Endothelial cell of umbilical vein (primary cell): ENCODE measurements at regions not wholly inside any gene's neighbourhood (a gene's known extent, or its start where the extent isn't known, plus 50 kb on each side); places are given as distances from the start of the nearest gene placed in this dataset.

Experiments used
- BruUV-seq: library from RNA; stranded (reverse); fragments of 400-500 nt; replicated peaks from 2 replicates; lab custom pipeline; 2021; lab: Mats Ljungman, UMichigan
- CTCF ChIA-PET: fragments of 300-600, 350-600 bp; sonication (Branson Sonifier 250); formaldehyde crosslinking; loops from one replicate; lab custom pipeline; 2021; ENCODE audit warnings: antibody characterized with exemption, inconsistent platforms; lab: Charles Lee
- POLR2A ChIA-PET: fragments of 300-600, 350-600 bp; sonication (Branson Sonifier 250); formaldehyde crosslinking; loops from one replicate; lab custom pipeline; 2021; ENCODE audit warnings: antibody characterized with exemption, inconsistent platforms; lab: Charles Lee
- DNase-seq: peaks from one replicate; pipeline ENCODE4 v3.0.0-alpha.2; 2011; ENCODE audit warnings: low read depth, low spot score
- FAIRE-seq: peaks from 2 replicates; lab custom pipeline; 2011; peaks lifted over from hg19 to GRCh38; lab: Jason Lieb, UNC
- H2AFZ ChIP-seq: 2 replicates; pipeline ENCODE4 v1.6.0; 2012; ENCODE audit warnings: low read depth, low read length, control low read depth, inconsistent platforms
- H3K27ac ChIP-seq: 2 replicates; pipeline ENCODE4 v1.5.1; 2011; ENCODE audit warnings: low read depth, mild to moderate bottlenecking, control low read depth, low read length, moderate library complexity; ENCODE audit not compliant: insufficient read depth
- H3K27me3 ChIP-seq, 2 experiments: 2 replicates each; pipeline versions ENCODE4 v1.6.0 to v1.6.1; 2011; ENCODE audit warnings: low read length in 2 of 2, mixed read lengths in 1 of 2; ENCODE audit not compliant: control insufficient read depth in 2 of 2, insufficient read depth in 2 of 2
- H3K36me3 ChIP-seq, 2 experiments: 2 replicates in 1 of 2; 3 replicates in 1 of 2; pipeline ENCODE4 v1.5.1; 2011; ENCODE audit warnings: low read length in 2 of 2, mild to moderate bottlenecking in 1 of 2, moderate library complexity in 1 of 2; ENCODE audit not compliant: control insufficient read depth in 2 of 2, insufficient read depth in 2 of 2; ENCODE audit errors: extremely low read depth in 1 of 2
- H3K4me1 ChIP-seq: 3 replicates; pipeline ENCODE4 v1.5.1; 2011; ENCODE audit warnings: mild to moderate bottlenecking, low read length; ENCODE audit not compliant: control insufficient read depth, insufficient read depth; ENCODE audit errors: extremely low read depth
- H3K4me2 ChIP-seq: 2 replicates; pipeline ENCODE4 v1.6.1; 2011; ENCODE audit warnings: low read length, control low read depth, mixed read lengths; ENCODE audit not compliant: insufficient read depth
- H3K4me3 ChIP-seq, 3 experiments: fragments of 200-600 bp in 1 of 3; sonication (generic), shearing (Covaris generic) in 1 of 3; replicated peaks in 1 of 3; 2 replicates each; pipeline ENCODE4 v1.5.1; 2011 to 2016; ENCODE audit warnings: control low read depth in 3 of 3, low read length in 3 of 3, mild to moderate bottlenecking in 2 of 3, inconsistent platforms in 1 of 3, low read depth in 1 of 3, moderate library complexity in 1 of 3; ENCODE audit not compliant: insufficient read depth in 1 of 3
- H3K79me2 ChIP-seq: 2 replicates; pipeline ENCODE4 v1.6.0; 2012; ENCODE audit warnings: low read length, inconsistent platforms; ENCODE audit not compliant: control insufficient read depth, insufficient read depth
- H3K9ac ChIP-seq: replicated peaks from 2 replicates; pipeline ENCODE3; 2011; ENCODE audit warnings: low read length, control low read depth; ENCODE audit not compliant: insufficient read depth; ENCODE audit errors: extremely low read depth
- H3K9me1 ChIP-seq: replicated peaks from 3 replicates; pipeline ENCODE4 v1.6.0; 2011; ENCODE audit warnings: mild to moderate bottlenecking, low read length; ENCODE audit not compliant: control insufficient read depth, insufficient read depth; ENCODE audit errors: extremely low read depth
- H3K9me3 ChIP-seq: replicated peaks from 2 replicates; pipeline ENCODE4 v1.5.1; 2012; ENCODE audit warnings: low read length, inconsistent platforms; ENCODE audit not compliant: control insufficient read depth, insufficient read depth
- H4K20me1 ChIP-seq: replicated peaks from 2 replicates; pipeline ENCODE3; 2011; ENCODE audit warnings: mild to moderate bottlenecking, low read length; ENCODE audit not compliant: control insufficient read depth, insufficient read depth; ENCODE audit errors: extremely low read depth
- CTCF ChIP-seq, 2 donors: IDR thresholded peaks; 1 replicate in 1 of 2; 2 replicates in 1 of 2; pipeline ENCODE4 v1.5.1; 2011; ENCODE audit warnings: low read length in 2 of 2, mild to moderate bottlenecking in 2 of 2, moderate library complexity in 2 of 2, control low read depth in 1 of 2, inconsistent platforms in 1 of 2, low read depth in 1 of 2; ENCODE audit not compliant: insufficient read depth in 1 of 2; ENCODE audit errors: extremely low read depth in 1 of 2
- EZH2 ChIP-seq: IDR thresholded peaks from 2 replicates; pipeline ENCODE4 v1.6.1; 2012; ENCODE audit warnings: borderline replicate concordance, low read depth, mild to moderate bottlenecking, moderate library complexity, low read length, inconsistent platforms; ENCODE audit not compliant: severe bottlenecking
- FOS ChIP-seq: IDR thresholded peaks from 2 replicates; pipeline ENCODE4 v1.6.1; 2011; ENCODE audit warnings: mild to moderate bottlenecking, low read length, moderate library complexity, borderline replicate concordance; ENCODE audit not compliant: insufficient read depth
- GATA2 ChIP-seq: IDR thresholded peaks from 2 replicates; pipeline ENCODE4 v1.7.0; 2011; ENCODE audit warnings: low read depth, mild to moderate bottlenecking, moderate library complexity, mixed read lengths, low read length; ENCODE audit not compliant: insufficient read length, insufficient read depth
- JUN ChIP-seq: IDR thresholded peaks from 2 replicates; pipeline ENCODE4 v1.6.1; 2011; ENCODE audit warnings: borderline replicate concordance, low read depth; ENCODE audit not compliant: insufficient read length, insufficient read depth
- MYC ChIP-seq: IDR thresholded peaks from one replicate; pipeline ENCODE4 v1.6.1; 2011; ENCODE audit warnings: mild to moderate bottlenecking, low read depth, low read length
- POLR2AphosphoS5 ChIP-seq: IDR thresholded peaks from 2 replicates; pipeline ENCODE4 v1.6.1; 2012; ENCODE audit warnings: low read depth, mild to moderate bottlenecking, control low read depth, low read length, moderate library complexity; ENCODE audit not compliant: insufficient read depth
- dilution Hi-C: fragments of 300-500 bp; cut with MboI; formaldehyde crosslinking; loops from one replicate; pipeline ENCODE4 v1.15.0; 2019; ENCODE audit warnings: low sequenced_read_pairs; ENCODE audit not compliant: extremely low pct_ligation_motif_present
- intact Hi-C: fragments of 100-400 bp; cut with micrococcal nuclease; formaldehyde crosslinking; loops from one replicate; pipeline ENCODE4 v1.10.0; 2022

GRCh38 chr2:49298230-49298629 lies 143.9 kb upstream of the FSHR start:
- H3K9me1 ChIP-seq: no peaks in the 10 kb centered on the region
- no peak overlapping the region for H2AFZ ChIP-seq
- POLR2A ChIA-PET: no interaction called here
- H3K4me1 ChIP-seq: no peaks in the 10 kb centered on the region
- no peak for FAIRE-seq
- TF ChIP-seq POLR2AphosphoS5 (no peak), JUN (no peak), MYC (no peak), EZH2 (no peak), FOS (no peak), GATA2 (no peak), CTCF (IDR thresholded peaks at IDR 0.05; ENCODE audit: extremely low read depth in 1 of 2, insufficient read depth in 1 of 2, low read depth in 1 of 2, low read length in 2 of 2) (no peak)
- CTCF ChIA-PET: no interaction called here
- intact Hi-C loops (no loop called here), dilution Hi-C loops (no loop called here)
- no peaks in the 10 kb centered on the region for H3K9me3 ChIP-seq
- H3K4me2 ChIP-seq: no peak overlapping the region
- BruUV-seq: no TSS peak
- no peaks in the 10 kb centered on the region for H4K20me1 ChIP-seq
- H3K36me3 ChIP-seq: no peaks in the 10 kb centered on the region
- no peak overlapping the region for H3K9ac ChIP-seq
- no peak overlapping the region for H3K4me3 ChIP-seq
- DNase-seq: no peak
- H3K27ac ChIP-seq: no peak overlapping the region
- no peaks in the 10 kb centered on the region for H3K27me3 ChIP-seq
- H3K79me2 ChIP-seq: no peaks in the 10 kb centered on the region
